ENCODE measurements at regions not wholly inside any gene's neighbourhood (a gene's known extent, or its start where the extent isn't known, plus 50 kb on each side); places are given as distances from the start of the nearest gene placed in this dataset.

- intact Hi-C loops (cut with DNase I) = no loop called here
- DNase-seq (ENCODE audit: low spot score) = no peak
These were observed 136.8 kb upstream of the ARL4C start for GRCh38 chr2:234633581-234634230.

DNA sequence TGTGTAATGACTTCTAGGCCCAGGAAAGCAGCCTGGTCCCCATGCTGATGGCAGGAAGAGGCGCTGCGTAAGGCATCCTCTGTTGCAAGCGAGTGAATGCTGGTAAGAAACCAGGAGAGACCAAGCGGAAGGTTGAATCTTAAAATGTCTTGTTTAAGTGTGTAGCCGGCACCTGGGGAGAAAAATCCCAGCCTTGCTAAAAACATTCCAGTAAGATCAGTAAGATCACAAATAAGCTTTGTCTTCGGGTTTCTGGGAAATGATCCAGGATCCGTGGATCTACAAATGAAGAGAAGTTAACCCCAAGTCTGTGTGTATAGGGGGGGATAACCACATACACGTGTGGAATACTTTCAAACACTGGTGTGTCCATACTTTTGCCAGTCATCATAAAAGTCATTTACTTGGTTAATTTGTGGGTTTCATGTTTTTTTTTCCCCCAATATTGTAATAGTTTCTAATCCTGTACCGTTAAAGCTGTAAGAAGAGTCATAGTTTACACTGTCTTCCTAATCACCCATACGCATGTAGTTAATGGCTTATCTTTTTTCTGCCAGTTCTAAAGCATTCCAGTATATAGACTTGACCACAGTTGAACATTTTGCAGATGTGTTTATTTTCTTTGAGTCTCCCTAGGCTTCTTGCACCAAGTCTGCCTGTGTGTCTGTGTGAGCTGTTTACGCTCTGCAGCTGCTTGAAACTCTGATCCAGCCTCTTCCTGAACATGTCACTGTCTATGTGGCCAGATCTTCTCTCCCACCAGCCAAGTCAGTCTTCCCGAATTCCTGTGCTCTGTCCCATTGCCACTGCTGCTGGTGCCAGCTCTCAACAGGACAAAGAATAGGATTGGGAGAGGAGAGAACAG lies 135.9 kb upstream of the ARL4C start:
- no peak for DNase-seq (ENCODE audit: low spot score)
- intact Hi-C loops (cut with DNase I) = no loop called here

- no peak for DNase-seq (ENCODE audit: low spot score)
- intact Hi-C loops (cut with DNase I) = no loop called here
These were observed 135.0 kb upstream of the ARL4C start for GRCh38 chr2:234631646-234632514.

DNA sequence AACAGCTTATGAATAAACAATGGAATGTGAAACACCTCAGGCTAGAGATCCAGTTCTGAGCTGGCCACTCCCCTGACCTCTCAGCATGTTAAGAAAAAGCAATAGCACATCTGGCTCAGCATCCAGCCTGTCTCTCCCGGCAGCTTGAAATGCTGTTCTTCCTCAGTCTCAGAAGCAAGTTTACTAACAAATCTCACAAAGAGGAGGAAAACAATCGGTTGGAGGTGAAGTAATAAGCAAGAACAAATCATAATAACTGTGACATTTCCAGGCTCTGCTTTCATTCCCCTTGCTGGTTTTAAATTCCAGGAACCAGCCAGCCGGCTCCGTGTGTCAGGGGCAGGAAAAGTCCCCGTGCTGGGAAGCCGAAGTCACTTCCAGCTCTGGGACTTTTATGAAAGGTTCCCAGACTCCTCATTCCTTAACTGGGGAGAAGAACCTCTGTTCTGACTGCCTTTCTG lies 133.9 kb upstream of the ARL4C start:
- intact Hi-C loops (cut with DNase I) = no loop called here
- no peak for DNase-seq (ENCODE audit: low spot score)

- intact Hi-C loops (cut with DNase I) = no loop called here
- no peak for DNase-seq (ENCODE audit: low spot score)
These were observed 132.7 kb upstream of the ARL4C start for GRCh38 chr2:234629596-234629995.

DNA sequence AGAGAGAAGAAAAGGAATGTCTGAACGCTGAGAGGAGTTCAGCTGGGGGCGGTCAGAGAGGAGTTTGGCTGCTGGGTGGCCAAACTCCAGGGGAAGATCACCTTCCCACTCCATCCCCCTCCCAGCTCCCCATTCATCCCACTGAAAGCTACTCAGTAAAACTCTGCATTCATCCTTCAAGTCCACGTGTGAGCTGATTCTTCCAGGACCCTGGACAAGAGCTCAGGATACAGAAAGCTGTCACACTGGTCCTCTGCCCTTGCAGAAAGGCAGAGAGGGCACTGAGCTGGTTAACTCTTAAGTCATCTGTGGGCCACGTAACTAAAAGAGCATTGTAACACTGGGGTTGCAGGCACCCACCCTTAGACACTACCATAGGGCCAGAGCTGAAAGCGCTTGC lies 132.1 kb upstream of the ARL4C start:
- intact Hi-C loops (cut with DNase I) = no loop called here
- DNase-seq (ENCODE audit: low spot score) = no peak

DNA sequence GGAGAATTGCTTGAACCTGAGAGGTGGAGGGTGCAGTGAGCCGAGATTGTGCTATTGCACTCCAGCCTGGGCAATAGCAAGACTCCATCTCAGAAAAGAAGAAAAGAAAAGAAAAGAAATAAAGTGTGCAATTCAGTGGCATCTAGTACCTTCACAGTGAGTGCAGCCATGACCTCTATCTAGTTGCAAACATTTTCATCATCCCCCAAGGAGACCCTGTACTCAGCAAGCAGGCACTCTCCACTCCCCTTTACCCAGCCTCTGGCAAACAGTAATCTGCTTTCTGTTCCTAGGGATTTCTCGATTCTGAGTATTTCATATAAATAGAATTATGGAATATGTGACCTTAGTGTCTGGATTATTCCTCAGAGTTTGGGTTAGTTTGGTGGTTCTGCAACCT lies 130.4 kb upstream of the ARL4C start:
- no peak for DNase-seq (ENCODE audit: low spot score)
- intact Hi-C loops (cut with DNase I) = no loop called here

- DNase-seq (ENCODE audit: low spot score) = no peak
- intact Hi-C loops (cut with DNase I) = no loop called here
These were observed 129.8 kb upstream of the ARL4C start for GRCh38 chr2:234626566-234627130.

DNA sequence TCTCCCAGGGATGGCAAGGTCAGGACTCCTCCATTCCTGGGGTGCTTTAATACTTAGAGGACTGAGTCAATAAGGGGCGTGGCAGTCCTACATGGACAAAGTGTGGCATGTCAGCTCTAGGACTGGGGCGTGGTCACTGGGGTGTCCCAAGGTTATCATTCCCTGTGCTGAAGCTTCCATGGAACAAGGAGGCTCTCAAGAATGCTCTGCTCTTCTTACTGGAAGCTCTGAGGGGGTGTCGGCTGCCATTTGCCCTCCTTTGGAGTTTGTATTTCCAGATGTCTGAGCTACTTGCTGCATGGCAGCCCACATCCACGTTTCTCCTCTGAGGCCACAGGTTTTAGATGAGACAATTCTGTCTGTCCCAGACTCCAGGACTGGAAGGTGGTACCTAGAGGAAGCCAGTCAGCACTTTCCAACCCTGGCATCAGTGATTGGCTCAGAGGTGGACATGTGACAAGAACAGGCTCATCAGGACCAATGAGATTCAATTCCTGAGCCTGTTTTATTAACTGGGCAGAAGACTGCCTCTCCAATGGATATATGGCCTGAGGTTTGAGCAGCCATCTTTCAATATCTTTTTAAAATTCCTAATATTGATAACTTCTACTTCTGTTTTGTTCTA lies 128.9 kb upstream of the ARL4C start:
- no peak for DNase-seq (ENCODE audit: low spot score)
- intact Hi-C loops (cut with DNase I) = no loop called here

GRCh38 chr2:234623521-234623991 lies 126.7 kb upstream of the ARL4C start:
- DNase-seq (ENCODE audit: low spot score) = no peak
- intact Hi-C loops (cut with DNase I) = no loop called here

DNA sequence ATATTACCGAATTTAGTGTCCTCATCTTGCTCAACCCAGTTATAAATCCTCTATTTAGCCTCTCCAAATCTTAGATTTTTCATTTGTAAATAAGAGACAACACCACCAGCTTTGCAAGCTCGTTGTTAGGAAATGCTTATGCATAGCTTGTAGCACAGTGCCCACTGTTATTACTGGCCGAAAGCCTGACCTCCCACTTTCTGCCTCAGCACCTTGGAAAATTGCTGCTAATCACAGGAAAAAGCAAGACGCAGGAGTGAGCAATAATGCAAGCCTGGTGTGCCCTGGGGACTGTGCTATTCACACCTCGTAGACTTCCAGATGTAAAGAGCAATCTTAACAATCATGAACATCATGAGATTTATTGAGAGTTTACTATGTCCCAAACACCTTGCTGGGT lies 124.2 kb upstream of the ARL4C start:
- intact Hi-C loops (cut with DNase I) = no loop called here
- DNase-seq (ENCODE audit: low spot score) = no peak

DNA sequence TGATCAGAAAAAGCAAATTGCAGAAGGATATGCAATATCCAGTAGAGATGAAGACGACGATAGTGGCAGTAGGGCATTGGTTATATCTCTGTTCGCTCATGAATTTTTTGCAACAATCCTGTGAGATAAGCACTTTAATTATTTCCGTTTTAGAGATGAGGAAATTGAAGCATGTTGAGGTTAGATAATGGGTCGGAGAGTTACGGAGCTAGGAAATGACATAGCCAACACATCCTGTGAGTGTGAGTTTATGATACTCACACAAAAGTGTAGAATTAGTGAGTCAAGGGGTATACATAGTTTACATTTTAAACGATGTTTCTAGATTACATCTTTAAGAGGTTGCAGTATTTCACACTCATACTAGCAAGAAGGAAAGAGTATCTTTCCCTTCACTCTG lies 123.1 kb upstream of the ARL4C start:
- intact Hi-C loops (cut with DNase I) = no loop called here
- no peak for DNase-seq (ENCODE audit: low spot score)

DNA sequence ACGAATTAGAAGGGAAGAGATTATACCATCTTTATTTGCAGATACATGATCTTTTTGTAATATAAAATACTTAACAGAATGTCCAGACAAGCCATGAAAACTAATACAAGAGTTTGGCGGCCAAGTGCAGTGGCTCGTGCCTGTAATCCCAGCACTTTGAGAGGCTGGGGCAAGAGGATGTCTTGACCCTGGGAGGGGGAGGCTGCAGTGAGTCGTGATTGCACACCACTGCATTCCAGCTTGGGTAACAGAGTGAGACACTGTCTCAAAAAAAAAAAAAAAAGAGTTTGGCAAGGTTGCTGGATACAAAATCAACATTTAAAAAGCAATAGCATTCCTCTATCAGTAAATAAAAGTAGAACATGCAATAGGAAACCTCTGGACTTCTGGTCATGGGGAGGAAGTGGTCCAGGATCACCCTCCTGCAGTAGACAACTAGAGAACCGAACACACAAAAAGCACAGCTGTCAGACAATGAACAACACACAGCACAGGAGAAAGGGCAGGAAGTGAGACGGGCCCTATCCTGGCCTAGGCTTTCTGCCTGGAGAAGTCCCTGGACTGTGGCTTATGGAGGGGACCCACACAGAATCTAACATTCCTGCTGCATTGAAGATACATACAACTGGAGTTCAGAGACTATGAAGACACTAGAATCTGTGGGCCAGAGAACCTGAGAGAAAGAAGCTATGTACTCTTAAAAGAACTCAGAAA lies 118.9 kb upstream of the ARL4C start:
- intact Hi-C loops (cut with DNase I) = no loop called here

GRCh38 chr2:234611209-234611608 lies 114.3 kb upstream of the ARL4C start:
- intact Hi-C loops (cut with DNase I) = no loop called here
- no peak for DNase-seq (ENCODE audit: low spot score)

More for the DNA sequence above, 118.9 kb upstream of the ARL4C start:
- DNase-seq (ENCODE audit: low spot score) = no peak

DNA sequence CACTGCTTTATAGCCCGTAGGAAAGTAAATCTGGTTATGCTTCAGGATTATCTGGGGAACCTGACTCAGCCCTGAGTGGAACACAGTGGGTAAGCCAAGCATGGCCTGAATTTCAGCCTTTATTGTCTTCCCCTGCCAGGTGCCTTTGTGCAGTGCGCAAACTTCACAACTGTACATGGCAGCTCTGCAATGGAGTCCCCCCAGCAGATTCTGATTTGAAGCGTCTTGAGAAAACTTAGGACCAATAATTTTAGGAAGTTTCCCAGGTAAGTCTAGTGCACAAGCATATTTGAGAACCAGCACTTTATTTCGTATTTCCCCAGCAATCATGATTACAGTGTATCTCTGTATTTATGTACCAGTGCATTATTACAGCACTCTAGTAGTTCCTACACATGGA lies 112.1 kb upstream of the ARL4C start:
- no peak for DNase-seq (ENCODE audit: low spot score)
- intact Hi-C loops (cut with DNase I) = no loop called here

DNA sequence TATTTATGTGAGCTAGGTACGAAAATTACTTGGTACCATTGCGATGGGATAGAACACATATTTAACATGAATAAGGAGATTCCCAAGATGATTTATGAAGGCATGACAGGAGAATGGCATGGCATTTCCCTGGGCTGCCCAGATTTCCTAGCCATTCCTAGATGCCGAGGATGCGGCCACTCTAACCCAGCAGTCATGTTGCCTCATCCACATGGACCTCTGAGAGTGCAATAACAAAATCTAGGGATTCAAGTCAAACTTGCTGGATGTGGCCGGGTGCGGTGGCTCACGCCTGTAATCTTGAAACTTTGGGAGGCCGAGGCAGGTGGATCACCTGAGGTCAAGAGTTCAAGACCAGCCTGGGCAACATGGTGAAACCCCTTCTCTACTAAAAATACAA lies 110.8 kb upstream of the ARL4C start:
- intact Hi-C loops (cut with DNase I) = no loop called here
- DNase-seq (ENCODE audit: low spot score) = no peak

DNA sequence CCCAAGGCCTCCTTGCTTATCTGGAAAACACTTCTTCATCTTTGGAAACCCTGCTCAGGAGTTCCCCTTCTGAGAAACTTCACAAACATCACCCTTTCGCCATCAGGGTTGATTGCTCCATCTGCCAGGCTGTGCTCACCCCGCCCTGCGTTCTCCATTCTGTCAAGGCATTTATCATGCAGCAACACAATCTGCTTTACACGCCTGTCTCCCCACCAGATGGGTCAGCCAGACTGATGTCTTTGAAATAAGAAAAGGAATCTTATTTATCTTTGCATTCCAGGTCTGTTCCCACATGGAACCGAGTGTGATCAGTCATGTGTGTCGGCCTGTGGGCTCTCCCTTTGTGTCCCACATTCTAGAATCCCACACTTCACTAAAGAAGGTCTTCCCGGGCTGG lies 110.0 kb upstream of the ARL4C start:
- DNase-seq (ENCODE audit: low spot score) = no peak
- intact Hi-C loops (cut with DNase I) = no loop called here

GRCh38 chr2:234603619-234604018 lies 106.7 kb upstream of the ARL4C start:
- DNase-seq (ENCODE audit: low spot score) = no peak
- intact Hi-C loops (cut with DNase I) = no loop called here

DNA sequence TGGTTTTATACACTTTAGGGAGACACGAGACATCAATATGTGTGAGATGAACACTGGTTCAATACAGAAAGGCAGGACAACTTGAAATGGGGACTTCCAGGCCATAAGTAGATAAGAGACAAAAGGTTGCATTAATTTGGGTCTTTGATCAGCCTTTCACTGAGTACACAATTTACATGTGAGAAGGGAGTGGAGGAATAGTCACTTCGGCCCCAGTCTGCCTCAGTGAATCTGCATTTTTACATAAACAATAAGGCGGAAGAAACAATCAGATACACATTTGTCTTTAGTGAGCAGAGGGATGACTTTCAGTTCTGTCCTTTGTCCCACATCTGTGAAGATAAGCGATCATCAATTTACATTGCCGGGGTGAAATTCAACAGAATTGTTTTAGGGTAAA lies 104.3 kb upstream of the ARL4C start:
- intact Hi-C loops (cut with DNase I) = no loop called here
- DNase-seq (ENCODE audit: low spot score) = no peak
